H1 (cell line): ENCODE measurements at regions not wholly inside any gene's neighbourhood (a gene's known extent, or its start where the extent isn't known, plus 50 kb on each side); places are given as distances from the start of the nearest gene placed in this dataset.

Experiments
- BRCA1 ChIP-seq: IDR thresholded peaks from 2 replicates; pipeline ENCODE4 v1.6.1; 2012; ENCODE audit warnings: low read depth, low read length, improper control_type of control experiment
- GABPA ChIP-seq: IDR thresholded peaks from 2 replicates; pipeline ENCODE4 v1.6.1; 2011; ENCODE audit warnings: mild to moderate bottlenecking, low read length, moderate library complexity, borderline replicate concordance; ENCODE audit not compliant: insufficient read depth
- HDAC2 ChIP-seq, 2 experiments: fragments of 300-600 bp in 1 of 2; sonication (generic) in 1 of 2; IDR thresholded peaks; 2 replicates each; pipeline ENCODE4 v1.6.1; 2011 to 2012; ENCODE audit warnings: low read depth in 2 of 2, low read length in 2 of 2, mild to moderate bottlenecking in 2 of 2, moderate library complexity in 2 of 2, borderline replicate concordance in 1 of 2, inconsistent platforms in 1 of 2
- HDAC6 ChIP-seq: IDR thresholded peaks from one replicate; pipeline ENCODE4 v1.7.1; 2012; ENCODE audit warnings: low read depth, mild to moderate bottlenecking, inconsistent platforms, low read length, moderate library complexity
- JUND ChIP-seq: IDR thresholded peaks from 2 replicates; pipeline ENCODE4 v1.6.1; 2011; ENCODE audit warnings: mild to moderate bottlenecking, improper control_type of control experiment, low read length
- PHF8 ChIP-seq: fragments of 200-600 bp; sonication (generic); conservative IDR thresholded peaks from 2 replicates; pipeline ENCODE4 v1.7.1; 2012; ENCODE audit warnings: low read depth, mild to moderate bottlenecking, inconsistent platforms, low read length, moderate library complexity
- SIRT6 ChIP-seq: IDR thresholded peaks from one replicate; pipeline ENCODE4 v1.7.1; 2012; ENCODE audit warnings: low read length, inconsistent platforms

DNA sequence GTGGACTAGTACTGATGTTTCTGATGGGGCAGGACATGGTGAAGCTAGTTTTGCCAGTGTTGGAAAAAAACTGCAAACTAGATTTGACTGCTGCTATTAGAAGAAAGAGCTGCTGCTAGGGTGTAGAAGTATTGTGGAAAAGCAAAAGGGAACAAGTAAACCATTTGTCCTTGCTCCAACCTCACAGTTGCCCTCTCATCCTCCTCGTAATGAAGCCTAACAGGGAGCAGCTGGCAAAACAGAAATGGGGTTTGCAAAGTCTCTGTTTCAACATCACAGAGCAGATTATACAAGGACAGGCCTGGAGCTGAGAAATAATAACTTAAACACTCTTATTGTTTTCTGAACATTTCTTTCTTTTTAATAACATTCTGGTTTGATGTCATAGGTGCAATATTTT lies 346.2 kb downstream of the MAGEB5 start (continued):
- TF ChIP-seq HDAC6 (no peak), PHF8 (no peak), SIRT6 (no peak), HDAC2 (IDR thresholded peaks at IDR 0.05; ENCODE audit: borderline replicate concordance in 1 of 2, low read depth in 2 of 2, low read length in 2 of 2) (no peak), GABPA (no peak), JUND (no peak), BRCA1 (no peak)
